ENCODE measurements at regions not wholly inside any gene's neighbourhood (a gene's known extent, or its start where the extent isn't known, plus 50 kb on each side); places are given as distances from the start of the nearest gene placed in this dataset.

GRCh38 chr20:7094438-7094997, 327.0 kb downstream of the BMP2 start:
- H3K27ac ChIP-seq (ENCODE audit: low read depth, low read length) = no peak overlapping the region
- no peaks in the 10 kb centered on the region for H3K79me2 ChIP-seq (ENCODE audit: control insufficient read depth, insufficient read depth, low read length, unreplicated experiment)
- H3K36me3 ChIP-seq (ENCODE audit: insufficient read depth, low read length) = no peaks in the 10 kb centered on the region
- H3K4me3 ChIP-seq (ENCODE audit: low read depth, low read length) = no peak overlapping the region
- no peak overlapping the region for H2AFZ ChIP-seq (ENCODE audit: low read length, unreplicated experiment)
- H3K4me1 ChIP-seq (ENCODE audit: control insufficient read depth, insufficient read depth, low read length, unreplicated experiment) = no peaks in the 10 kb centered on the region
- H3K27me3 ChIP-seq (ENCODE audit: insufficient read depth, low read length) = no peaks in the 10 kb centered on the region

DNA sequence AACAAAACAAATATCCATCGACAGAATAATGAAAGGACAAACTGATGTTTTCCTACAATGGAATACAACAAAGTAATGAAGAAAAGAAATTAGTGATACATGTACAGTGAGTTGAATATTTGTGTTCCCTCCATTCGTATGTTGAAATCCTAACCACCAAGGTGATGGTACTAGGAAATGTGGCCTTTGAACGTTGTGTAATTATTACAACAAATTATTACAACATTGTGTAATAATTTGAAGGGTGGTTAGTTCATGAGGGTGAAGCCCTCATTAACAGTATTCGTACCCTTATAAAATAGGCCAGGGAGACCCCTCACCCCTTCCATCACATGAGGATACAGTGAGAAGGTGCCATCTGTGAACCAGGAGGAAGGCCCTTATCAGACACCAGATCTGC, 339.4 kb downstream of the BMP2 start:
- H3K4me1 ChIP-seq (ENCODE audit: control insufficient read depth, insufficient read depth, low read length, unreplicated experiment) = no peaks in the 10 kb centered on the region

DNA sequence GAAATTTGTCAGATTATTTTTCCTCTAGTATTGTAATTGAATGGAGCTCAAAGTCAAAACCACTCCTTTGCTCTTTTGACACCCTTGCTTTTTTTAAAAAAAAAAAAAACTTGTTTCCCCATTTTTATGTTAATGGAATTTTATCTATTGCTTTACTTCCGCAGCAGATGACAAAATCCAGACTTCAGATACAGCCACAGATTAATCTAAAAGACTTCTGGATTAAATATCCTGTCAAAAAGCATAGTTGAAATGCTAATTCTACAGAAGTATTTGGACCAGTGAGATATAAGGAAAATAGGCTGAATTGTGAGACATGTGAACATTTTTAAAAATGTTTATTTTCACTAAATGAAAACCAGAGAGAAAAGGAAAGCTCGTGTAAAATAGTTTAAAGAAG, 341.4 kb downstream of the BMP2 start:
- H2AFZ ChIP-seq (ENCODE audit: low read length, unreplicated experiment) = no peak overlapping the region
- H3K79me2 ChIP-seq (ENCODE audit: control insufficient read depth, insufficient read depth, low read length, unreplicated experiment) = no peaks in the 10 kb centered on the region
- H3K4me3 ChIP-seq (ENCODE audit: low read depth, low read length) = no peak overlapping the region
- H3K36me3 ChIP-seq (ENCODE audit: insufficient read depth, low read length) = no peaks in the 10 kb centered on the region
- H3K27me3 ChIP-seq (ENCODE audit: insufficient read depth, low read length) = no peaks in the 10 kb centered on the region
- no peaks in the 10 kb centered on the region for H3K4me1 ChIP-seq (ENCODE audit: control insufficient read depth, insufficient read depth, low read length, unreplicated experiment)
- no peak overlapping the region for H3K27ac ChIP-seq (ENCODE audit: low read depth, low read length)

More for the DNA sequence above, 339.4 kb downstream of the BMP2 start:
- no peak overlapping the region for H2AFZ ChIP-seq (ENCODE audit: low read length, unreplicated experiment)
- H3K4me3 ChIP-seq (ENCODE audit: low read depth, low read length) = no peak overlapping the region
- H3K79me2 ChIP-seq (ENCODE audit: control insufficient read depth, insufficient read depth, low read length, unreplicated experiment) = no peaks in the 10 kb centered on the region
- no peaks in the 10 kb centered on the region for H3K36me3 ChIP-seq (ENCODE audit: insufficient read depth, low read length)
- H3K27ac ChIP-seq (ENCODE audit: low read depth, low read length) = no peak overlapping the region
- H3K27me3 ChIP-seq (ENCODE audit: insufficient read depth, low read length) = no peaks in the 10 kb centered on the region

DNA sequence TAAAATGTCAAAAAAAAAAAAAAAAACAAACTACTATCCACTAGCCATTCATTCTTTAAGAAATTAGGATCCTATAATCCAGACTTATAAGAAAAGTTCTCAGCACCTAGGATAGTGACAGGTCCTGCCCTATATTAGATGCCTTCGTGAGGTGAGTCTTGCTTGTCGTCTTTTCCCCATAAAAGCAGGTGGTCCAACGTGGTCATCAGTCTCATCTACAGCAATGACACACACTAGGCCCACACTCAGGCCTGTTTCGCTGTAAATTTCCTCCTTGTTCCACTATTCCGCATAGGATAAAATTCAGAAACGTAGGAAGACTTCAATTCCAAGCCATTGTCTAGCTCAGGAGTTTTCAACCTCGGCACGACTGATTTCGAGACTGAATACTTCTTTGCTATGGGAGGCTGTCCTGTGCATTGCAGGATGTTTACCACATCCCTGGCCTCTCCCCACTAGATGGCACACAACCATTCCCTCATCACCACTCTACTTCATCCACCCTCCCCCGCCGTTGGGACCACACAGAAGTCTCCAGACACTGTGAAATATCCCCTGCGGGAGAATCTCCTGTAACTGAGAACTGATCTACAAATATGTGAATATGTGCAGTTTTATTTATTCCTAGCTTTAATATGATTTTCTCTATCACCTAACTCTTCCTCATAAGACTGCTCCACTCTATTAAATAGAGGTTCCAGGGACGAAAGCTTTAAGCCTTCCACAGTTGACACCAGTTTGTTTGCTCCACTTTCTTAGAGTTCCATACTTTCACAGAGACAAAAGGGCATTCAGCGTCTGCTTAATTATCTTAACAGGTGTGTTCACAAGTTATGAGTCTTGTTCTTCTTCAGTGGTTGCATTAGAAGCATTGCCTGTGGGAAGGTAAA, 346.3 kb downstream of the BMP2 start:
- no peaks in the 10 kb centered on the region for H3K4me1 ChIP-seq (ENCODE audit: control insufficient read depth, insufficient read depth, low read length, unreplicated experiment)
- H2AFZ ChIP-seq (ENCODE audit: low read length, unreplicated experiment) = no peak overlapping the region
- H3K36me3 ChIP-seq (ENCODE audit: insufficient read depth, low read length) = no peaks in the 10 kb centered on the region
- no peak overlapping the region for H3K4me3 ChIP-seq (ENCODE audit: low read depth, low read length)
- H3K79me2 ChIP-seq (ENCODE audit: control insufficient read depth, insufficient read depth, low read length, unreplicated experiment) = no peaks in the 10 kb centered on the region
- H3K27me3 ChIP-seq (ENCODE audit: insufficient read depth, low read length) = no peaks in the 10 kb centered on the region
- no peak overlapping the region for H3K27ac ChIP-seq (ENCODE audit: low read depth, low read length)

- no peaks in the 10 kb centered on the region for H3K4me1 ChIP-seq (ENCODE audit: control insufficient read depth, insufficient read depth, low read length, unreplicated experiment)
- H3K4me3 ChIP-seq (ENCODE audit: low read depth, low read length) = no peak overlapping the region
- H3K27me3 ChIP-seq (ENCODE audit: insufficient read depth, low read length) = no peaks in the 10 kb centered on the region
- no peaks in the 10 kb centered on the region for H3K79me2 ChIP-seq (ENCODE audit: control insufficient read depth, insufficient read depth, low read length, unreplicated experiment)
- H2AFZ ChIP-seq (ENCODE audit: low read length, unreplicated experiment) = no peak overlapping the region
- no peaks in the 10 kb centered on the region for H3K36me3 ChIP-seq (ENCODE audit: insufficient read depth, low read length)
- H3K27ac ChIP-seq (ENCODE audit: low read depth, low read length) = no peak overlapping the region
These were observed 356.0 kb downstream of the BMP2 start for GRCh38 chr20:7123457-7123856.

GRCh38 chr20:7124120-7124519, 356.6 kb downstream of the BMP2 start:
- Histone ChIP-seq H3K4me1 (ENCODE audit: control insufficient read depth, insufficient read depth, low read length, unreplicated experiment) (no peaks in the 10 kb centered on the region), H3K79me2 (ENCODE audit: control insufficient read depth, insufficient read depth, low read length, unreplicated experiment) (no peaks in the 10 kb centered on the region), H3K27ac (ENCODE audit: low read depth, low read length) (no peak overlapping the region), H2AFZ (ENCODE audit: low read length, unreplicated experiment) (no peak overlapping the region), H3K27me3 (ENCODE audit: insufficient read depth, low read length) (no peaks in the 10 kb centered on the region), H3K4me3 (ENCODE audit: low read depth, low read length) (no peak overlapping the region), H3K36me3 (ENCODE audit: insufficient read depth, low read length) (no peaks in the 10 kb centered on the region)

- Histone ChIP-seq H2AFZ (ENCODE audit: low read length, unreplicated experiment) (no peak overlapping the region), H3K79me2 (ENCODE audit: control insufficient read depth, insufficient read depth, low read length, unreplicated experiment) (no peaks in the 10 kb centered on the region), H3K4me1 (ENCODE audit: control insufficient read depth, insufficient read depth, low read length, unreplicated experiment) (no peaks in the 10 kb centered on the region), H3K27ac (ENCODE audit: low read depth, low read length) (no peak overlapping the region), H3K36me3 (ENCODE audit: insufficient read depth, low read length) (no peaks in the 10 kb centered on the region), H3K4me3 (ENCODE audit: low read depth, low read length) (no peak overlapping the region), H3K27me3 (ENCODE audit: insufficient read depth, low read length) (no peaks in the 10 kb centered on the region)
These were observed 369.4 kb downstream of the BMP2 start for GRCh38 chr20:7136886-7137285.

DNA sequence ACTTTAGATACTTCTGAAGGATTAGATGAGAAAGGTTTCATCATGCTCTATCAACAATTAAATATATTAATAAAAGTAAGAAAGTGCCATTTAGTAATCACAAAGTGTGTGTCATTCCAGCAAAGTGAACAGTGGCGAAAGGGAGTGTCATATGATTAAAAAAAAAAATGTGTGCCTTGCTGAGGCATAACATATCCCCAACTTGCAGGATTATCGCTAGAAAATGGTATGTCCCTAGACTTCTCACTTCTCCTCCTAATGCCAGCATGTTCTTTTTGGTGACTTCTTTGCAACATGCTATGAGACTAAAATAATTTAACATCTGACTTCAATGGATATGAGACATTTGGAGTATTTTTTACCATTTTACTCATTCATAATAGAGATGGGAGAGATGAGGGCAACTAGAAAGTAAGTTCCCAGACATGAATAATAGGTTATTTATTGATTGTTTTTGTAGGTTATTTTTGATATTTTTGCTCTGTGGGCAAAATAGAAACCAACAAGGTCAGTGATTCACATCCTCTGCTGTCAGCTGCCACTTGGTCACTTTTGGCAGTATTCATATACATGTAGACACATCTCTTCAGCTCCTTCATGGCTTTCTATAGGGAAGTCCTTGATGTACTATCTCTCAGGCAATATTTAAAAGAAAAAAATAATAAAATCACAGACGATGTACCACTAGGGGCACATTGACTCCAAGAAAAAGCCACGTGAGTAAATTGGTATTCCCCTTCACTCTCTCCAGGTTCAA, 370.1 kb downstream of the BMP2 start:
- Histone ChIP-seq H3K4me3 (ENCODE audit: low read depth, low read length) (no peak overlapping the region), H3K4me1 (ENCODE audit: control insufficient read depth, insufficient read depth, low read length, unreplicated experiment) (no peaks in the 10 kb centered on the region)

GRCh38 chr20:7144464-7144863, 377.0 kb downstream of the BMP2 start:
- Histone ChIP-seq H3K4me1 (ENCODE audit: control insufficient read depth, insufficient read depth, low read length, unreplicated experiment) (no peaks in the 10 kb centered on the region), H2AFZ (ENCODE audit: low read length, unreplicated experiment) (no peak overlapping the region), H3K36me3 (ENCODE audit: insufficient read depth, low read length) (no peaks in the 10 kb centered on the region), H3K79me2 (ENCODE audit: control insufficient read depth, insufficient read depth, low read length, unreplicated experiment) (no peaks in the 10 kb centered on the region), H3K4me3 (ENCODE audit: low read depth, low read length) (no peak overlapping the region), H3K27me3 (ENCODE audit: insufficient read depth, low read length) (no peaks in the 10 kb centered on the region), H3K27ac (ENCODE audit: low read depth, low read length) (no peak overlapping the region)

More for the DNA sequence above, 370.1 kb downstream of the BMP2 start:
- Histone ChIP-seq H3K79me2 (ENCODE audit: control insufficient read depth, insufficient read depth, low read length, unreplicated experiment) (no peaks in the 10 kb centered on the region), H2AFZ (ENCODE audit: low read length, unreplicated experiment) (no peak overlapping the region), H3K27ac (ENCODE audit: low read depth, low read length) (no peak overlapping the region), H3K36me3 (ENCODE audit: insufficient read depth, low read length) (no peaks in the 10 kb centered on the region), H3K27me3 (ENCODE audit: insufficient read depth, low read length) (no peaks in the 10 kb centered on the region)

DNA sequence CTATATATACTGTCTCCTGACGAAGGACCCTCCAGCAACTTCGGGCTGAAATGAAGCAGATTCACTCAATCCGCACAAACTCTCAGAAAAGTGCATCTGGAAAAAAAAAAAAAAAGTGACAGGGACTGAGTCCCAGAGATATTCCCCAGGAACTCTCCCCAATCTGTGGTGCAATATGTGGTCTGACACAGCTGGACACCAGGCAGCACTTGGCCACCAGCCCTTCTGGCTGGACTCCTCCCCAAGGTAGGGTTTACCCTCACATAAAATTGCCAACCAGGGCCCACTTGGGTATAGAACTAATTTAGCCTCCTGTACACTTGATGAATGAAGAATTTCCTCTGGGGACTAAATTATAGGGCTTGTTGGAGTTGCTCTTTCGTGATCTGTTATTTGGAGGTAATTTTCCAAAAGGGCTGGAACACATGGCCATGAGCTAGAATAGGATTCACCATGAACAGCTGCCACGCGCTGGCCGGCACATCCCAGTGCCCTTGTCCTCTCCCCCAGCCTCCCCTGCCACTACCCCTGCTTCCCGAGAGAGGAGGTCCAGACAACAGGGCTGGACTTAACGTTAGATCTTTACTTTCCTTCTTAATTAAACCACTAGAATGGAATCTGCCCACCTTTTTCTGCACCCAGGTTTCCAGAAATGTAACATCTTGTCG, 379.2 kb downstream of the BMP2 start:
- Histone ChIP-seq H3K4me1 (ENCODE audit: control insufficient read depth, insufficient read depth, low read length, unreplicated experiment) (peaks cover 7% of the 10 kb centered on the region), H2AFZ (ENCODE audit: low read length, unreplicated experiment) (no peak overlapping the region), H3K27me3 (ENCODE audit: insufficient read depth, low read length) (no peaks in the 10 kb centered on the region), H3K4me3 (ENCODE audit: low read depth, low read length) (no peak overlapping the region), H3K79me2 (ENCODE audit: control insufficient read depth, insufficient read depth, low read length, unreplicated experiment) (no peaks in the 10 kb centered on the region), H3K27ac (ENCODE audit: low read depth, low read length) (no peak overlapping the region), H3K36me3 (ENCODE audit: insufficient read depth, low read length) (no peaks in the 10 kb centered on the region)
